GM23338 (cell line): ENCODE measurements at regions not wholly inside any gene's neighbourhood (a gene's known extent, or its start where the extent isn't known, plus 50 kb on each side); places are given as distances from the start of the nearest gene placed in this dataset.

Experiments used
- ATAC-seq: fragments of 200-7000 bp; cut with Tn5 transposase; 3 replicates; pipeline ENCODE4 v1.9.1; 2020
- DNase-seq: peaks from one replicate; pipeline ENCODE4 v3.0.0-alpha.2; 2015; ENCODE audit warnings: low spot score
- H2AFZ ChIP-seq: fragments of 200-600 bp; sonication (generic); 2 replicates; pipeline ENCODE4 v1.8.0; 2016; ENCODE audit warnings: antibody characterized with exemption, mild to moderate bottlenecking, moderate library complexity
- H3F3A ChIP-seq: fragments of 200-600 bp; sonication (generic); replicated peaks from 2 replicates; pipeline ENCODE4 v1.8.0; 2017; ENCODE audit warnings: antibody characterized with exemption, mixed run types, low read depth
- H3K27ac ChIP-seq: fragments of 200-600 bp; sonication (generic); 2 replicates; pipeline ENCODE4 v1.6.1; 2016; ENCODE audit warnings: low read depth
- H3K27me3 ChIP-seq: fragments of 200-600 bp; sonication (generic); 2 replicates; pipeline ENCODE4 v1.8.0; 2016; ENCODE audit warnings: mild to moderate bottlenecking, mixed run types, moderate library complexity; ENCODE audit not compliant: insufficient read depth
- H3K36me3 ChIP-seq: fragments of 200-600 bp; sonication (generic); 2 replicates; pipeline ENCODE4 v1.8.0; 2016; ENCODE audit warnings: mild to moderate bottlenecking; ENCODE audit not compliant: insufficient read depth
- H3K4me1 ChIP-seq: fragments of 200-600 bp; sonication (generic); 2 replicates; pipeline ENCODE4 v1.8.0; 2016; ENCODE audit warnings: mild to moderate bottlenecking, moderate library complexity; ENCODE audit not compliant: insufficient read depth
- H3K4me2 ChIP-seq: fragments of 200-600 bp; sonication (generic); 2 replicates; pipeline ENCODE4 v1.7.1; 2017; ENCODE audit warnings: mixed run types
- H3K4me3 ChIP-seq: fragments of 200-600 bp; sonication (generic); 2 replicates; pipeline ENCODE4 v1.6.1; 2016; ENCODE audit warnings: mixed run types
- H3K79me2 ChIP-seq: fragments of 200-600 bp; sonication (generic); replicated peaks from 2 replicates; pipeline ENCODE4 v1.8.0; 2017; ENCODE audit warnings: mild to moderate bottlenecking; ENCODE audit not compliant: insufficient read depth
- H3K9me2 ChIP-seq: fragments of 200-600 bp; sonication (generic); 2 replicates; pipeline ENCODE4 v1.8.0; 2017; ENCODE audit not compliant: insufficient read depth
- H4K20me1 ChIP-seq: fragments of 200-600 bp; sonication (generic); replicated peaks from 2 replicates; pipeline ENCODE4 v1.8.0; 2017; ENCODE audit warnings: mild to moderate bottlenecking; ENCODE audit not compliant: insufficient read depth
- H3K27ac Mint-ChIP-seq: 2 replicates; pipeline ENCODE4 v1.8.0; 2020; ENCODE audit warnings: inconsistent platforms, mild to moderate bottlenecking, moderate library complexity, mixed read lengths
- H3K27me3 Mint-ChIP-seq: 3 replicates; pipeline ENCODE4 v1.8.0; 2022; ENCODE audit warnings: low read depth, mild to moderate bottlenecking, moderate library complexity, mixed read lengths, inconsistent platforms; ENCODE audit not compliant: insufficient read depth, poor library complexity
- H3K36me3 Mint-ChIP-seq: 3 replicates; pipeline ENCODE4 v1.8.0; 2021; ENCODE audit warnings: low read depth, mild to moderate bottlenecking, inconsistent platforms, moderate library complexity, mixed read lengths
- H3K4me1 Mint-ChIP-seq: 3 replicates; pipeline ENCODE4 v1.8.0; 2020; ENCODE audit warnings: mild to moderate bottlenecking, inconsistent platforms, mixed read lengths
- H3K4me3 Mint-ChIP-seq: 3 replicates; pipeline ENCODE4 v1.8.0; 2021; ENCODE audit warnings: moderate library complexity, mild to moderate bottlenecking, inconsistent platforms, mixed read lengths
- H3K9me3 Mint-ChIP-seq: 3 replicates; pipeline ENCODE4 v1.8.0; 2020; ENCODE audit warnings: moderate library complexity, mild to moderate bottlenecking, inconsistent platforms, mixed read lengths
- CREB1 ChIP-seq: fragments of 250-450 bp; sonication (Bioruptor Pico); IDR thresholded peaks from 2 replicates; pipeline ENCODE4 v1.5.0; 2020; ENCODE audit warnings: low read depth, mild to moderate bottlenecking, moderate library complexity
- EZH2 ChIP-seq: fragments of 200-600 bp; sonication (generic); IDR thresholded peaks from one replicate; pipeline ENCODE4 v1.8.0; 2017; ENCODE audit warnings: antibody characterized with exemption, mild to moderate bottlenecking, low read depth; ENCODE audit not compliant: unreplicated experiment
- EZH2phosphoT487 ChIP-seq: fragments of 200-600 bp; sonication (generic); IDR thresholded peaks from one replicate; pipeline ENCODE4 v1.8.1; 2018; ENCODE audit warnings: antibody characterized with exemption; ENCODE audit not compliant: unreplicated experiment
- NANOG ChIP-seq: IDR thresholded peaks from 2 replicates; pipeline ENCODE4 v1.6.1; 2016; ENCODE audit warnings: antibody characterized with exemption, borderline replicate concordance
- POLR2AphosphoS5 ChIP-seq: IDR thresholded peaks from 2 replicates; pipeline ENCODE4 v1.6.1; 2016; ENCODE audit warnings: antibody characterized with exemption, low read depth
- STAT1 ChIP-seq: IDR thresholded peaks from one replicate; pipeline ENCODE4 v1.6.1; 2016; ENCODE audit warnings: antibody characterized with exemption; ENCODE audit not compliant: unreplicated experiment
- ZNF114 ChIP-seq: fragments of 250-450 bp; sonication (Bioruptor Pico); IDR thresholded peaks from 2 replicates; pipeline ENCODE4 v1.5.0; 2020; ENCODE audit warnings: mild to moderate bottlenecking, moderate library complexity
- ZNF331 ChIP-seq: fragments of 250-450 bp; sonication (Bioruptor Pico); IDR thresholded peaks from 2 replicates; pipeline ENCODE4 v1.5.0; 2020; ENCODE audit warnings: low read depth, mild to moderate bottlenecking, moderate library complexity
- TF ChIP-seq, protein P1 (sequence below): IDR thresholded peaks from one replicate; pipeline ENCODE4 v1.6.1; 2018; ENCODE audit warnings: antibody characterized with exemption; ENCODE audit not compliant: unreplicated experiment
- TF ChIP-seq, protein P2 (sequence below): IDR thresholded peaks from 2 replicates; pipeline ENCODE4 v1.6.1; 2016; ENCODE audit warnings: antibody characterized with exemption
- TF ChIP-seq, protein P3 (sequence below): fragments of 250-450 bp; sonication (Bioruptor Pico); IDR thresholded peaks from 2 replicates; pipeline ENCODE4 v1.5.0; 2020; ENCODE audit warnings: mild to moderate bottlenecking, moderate library complexity

DNA sequence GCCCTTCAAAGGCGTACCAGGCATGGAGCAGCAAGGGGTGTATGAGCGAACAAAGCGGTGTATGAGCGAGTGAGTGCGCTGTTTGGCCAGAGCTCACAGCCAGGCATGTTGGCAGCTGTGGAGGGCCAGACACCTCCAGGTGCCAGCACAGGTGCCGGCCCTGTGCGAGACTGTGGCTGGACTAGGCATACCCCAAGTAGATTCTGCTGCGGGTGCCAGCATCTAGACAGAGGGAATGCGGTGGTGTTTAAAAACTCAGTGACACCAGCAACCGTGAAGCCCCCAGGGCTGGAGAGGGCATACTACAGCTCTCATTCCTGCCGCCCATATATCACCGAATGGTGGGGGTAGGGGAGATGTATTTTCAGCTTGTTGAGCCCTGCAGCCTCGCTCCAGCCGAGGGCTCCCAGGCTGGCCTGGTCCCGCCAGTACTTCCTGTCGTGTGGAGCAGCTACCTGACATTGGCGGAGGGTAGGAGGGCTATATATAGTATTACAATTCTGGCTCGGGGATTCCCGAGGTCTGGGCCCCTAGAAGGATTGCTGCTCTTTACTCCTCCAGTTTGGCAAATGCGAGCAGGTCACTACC is 1829.6 kb upstream of the NUDT12 start:
- Histone ChIP-seq H3K27ac (no peak overlapping the region), H3K9me2 (no peaks in the 10 kb centered on the region), H4K20me1 (no peaks in the 10 kb centered on the region), H3K36me3 (no peaks in the 10 kb centered on the region), H3F3A (no peaks in the 10 kb centered on the region), H2AFZ (no peak overlapping the region), H3K79me2 (no peaks in the 10 kb centered on the region), H3K4me3 (no peak overlapping the region), H3K4me1 (peaks cover 2% of the 10 kb centered on the region), H3K27me3 (no peaks in the 10 kb centered on the region), H3K4me2 (no peak overlapping the region)
- no peaks in the 10 kb centered on the region; the same call in 2 of the 3 replicates for H3K9me3 Mint-ChIP-seq
- H3K4me3 Mint-ChIP-seq: no peak overlapping the region
- DNase-seq: no peak
- H3K36me3 Mint-ChIP-seq: no peaks in the 10 kb centered on the region
- H3K4me1 Mint-ChIP-seq: no peaks in the 10 kb centered on the region
- no peak for TF ChIP-seq EZH2phosphoT487
- TF ChIP-seq NANOG: no peak
- H3K27me3 Mint-ChIP-seq: no peaks in the 10 kb centered on the region
- no peak for ATAC-seq
- no peak overlapping the region for H3K27ac Mint-ChIP-seq

DNA sequence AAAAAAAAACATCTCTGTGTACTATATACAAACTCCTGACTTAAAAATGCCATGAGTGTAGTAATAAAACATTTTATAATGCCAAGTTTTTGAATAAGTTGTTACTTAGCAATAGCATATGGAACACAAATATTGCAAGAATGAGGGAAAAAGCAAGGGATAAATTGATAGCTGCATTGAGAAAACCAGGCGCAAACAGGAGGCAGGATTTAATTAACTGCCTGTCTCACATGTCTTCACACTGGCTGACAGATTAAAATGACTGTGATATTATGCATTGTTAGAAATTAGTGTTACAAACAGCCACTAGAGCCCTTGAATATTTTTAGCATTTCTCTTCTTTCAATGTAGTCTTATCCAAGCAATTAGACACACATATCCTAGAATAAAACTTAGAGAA is 1817.5 kb upstream of the NUDT12 start:
- no peak overlapping the region for H3K27ac Mint-ChIP-seq
- no peak overlapping the region for H3K4me3 ChIP-seq
- H3K4me1 Mint-ChIP-seq: no peaks in the 10 kb centered on the region
- H3K9me2 ChIP-seq: peaks cover 18% of the 10 kb centered on the region
- H4K20me1 ChIP-seq: no peaks in the 10 kb centered on the region
- no peaks in the 10 kb centered on the region for H3K9me3 Mint-ChIP-seq
- ATAC-seq (no peak), DNase-seq (no peak)
- H3K27me3 ChIP-seq: no peaks in the 10 kb centered on the region
- no peak overlapping the region for H3K4me2 ChIP-seq
- H3K27ac ChIP-seq: no peak overlapping the region
- no peaks in the 10 kb centered on the region for H3K36me3 ChIP-seq
- H3K4me1 ChIP-seq: no peaks in the 10 kb centered on the region
- H3K79me2 ChIP-seq: no peaks in the 10 kb centered on the region
- no peaks in the 10 kb centered on the region for H3K36me3 Mint-ChIP-seq
- H3F3A ChIP-seq: no peaks in the 10 kb centered on the region
- no peaks in the 10 kb centered on the region for H3K27me3 Mint-ChIP-seq
- H3K4me3 Mint-ChIP-seq: no peak overlapping the region
- H2AFZ ChIP-seq: no peak overlapping the region
- TF ChIP-seq POLR2AphosphoS5: no peak
- no peak for TF ChIP-seq CREB1 (CRISPR knock-in tag)
- no peak for TF ChIP-seq STAT1
- TF ChIP-seq ZNF331: no peak
- TF ChIP-seq, protein P1, sequence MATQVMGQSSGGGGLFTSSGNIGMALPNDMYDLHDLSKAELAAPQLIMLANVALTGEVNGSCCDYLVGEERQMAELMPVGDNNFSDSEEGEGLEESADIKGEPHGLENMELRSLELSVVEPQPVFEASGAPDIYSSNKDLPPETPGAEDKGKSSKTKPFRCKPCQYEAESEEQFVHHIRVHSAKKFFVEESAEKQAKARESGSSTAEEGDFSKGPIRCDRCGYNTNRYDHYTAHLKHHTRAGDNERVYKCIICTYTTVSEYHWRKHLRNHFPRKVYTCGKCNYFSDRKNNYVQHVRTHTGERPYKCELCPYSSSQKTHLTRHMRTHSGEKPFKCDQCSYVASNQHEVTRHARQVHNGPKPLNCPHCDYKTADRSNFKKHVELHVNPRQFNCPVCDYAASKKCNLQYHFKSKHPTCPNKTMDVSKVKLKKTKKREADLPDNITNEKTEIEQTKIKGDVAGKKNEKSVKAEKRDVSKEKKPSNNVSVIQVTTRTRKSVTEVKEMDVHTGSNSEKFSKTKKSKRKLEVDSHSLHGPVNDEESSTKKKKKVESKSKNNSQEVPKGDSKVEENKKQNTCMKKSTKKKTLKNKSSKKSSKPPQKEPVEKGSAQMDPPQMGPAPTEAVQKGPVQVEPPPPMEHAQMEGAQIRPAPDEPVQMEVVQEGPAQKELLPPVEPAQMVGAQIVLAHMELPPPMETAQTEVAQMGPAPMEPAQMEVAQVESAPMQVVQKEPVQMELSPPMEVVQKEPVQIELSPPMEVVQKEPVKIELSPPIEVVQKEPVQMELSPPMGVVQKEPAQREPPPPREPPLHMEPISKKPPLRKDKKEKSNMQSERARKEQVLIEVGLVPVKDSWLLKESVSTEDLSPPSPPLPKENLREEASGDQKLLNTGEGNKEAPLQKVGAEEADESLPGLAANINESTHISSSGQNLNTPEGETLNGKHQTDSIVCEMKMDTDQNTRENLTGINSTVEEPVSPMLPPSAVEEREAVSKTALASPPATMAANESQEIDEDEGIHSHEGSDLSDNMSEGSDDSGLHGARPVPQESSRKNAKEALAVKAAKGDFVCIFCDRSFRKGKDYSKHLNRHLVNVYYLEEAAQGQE: no peak
- no peak for TF ChIP-seq EZH2
- TF ChIP-seq, protein P2, sequence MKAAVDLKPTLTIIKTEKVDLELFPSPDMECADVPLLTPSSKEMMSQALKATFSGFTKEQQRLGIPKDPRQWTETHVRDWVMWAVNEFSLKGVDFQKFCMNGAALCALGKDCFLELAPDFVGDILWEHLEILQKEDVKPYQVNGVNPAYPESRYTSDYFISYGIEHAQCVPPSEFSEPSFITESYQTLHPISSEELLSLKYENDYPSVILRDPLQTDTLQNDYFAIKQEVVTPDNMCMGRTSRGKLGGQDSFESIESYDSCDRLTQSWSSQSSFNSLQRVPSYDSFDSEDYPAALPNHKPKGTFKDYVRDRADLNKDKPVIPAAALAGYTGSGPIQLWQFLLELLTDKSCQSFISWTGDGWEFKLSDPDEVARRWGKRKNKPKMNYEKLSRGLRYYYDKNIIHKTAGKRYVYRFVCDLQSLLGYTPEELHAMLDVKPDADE: no peak
- TF ChIP-seq NANOG: no peak
- TF ChIP-seq ZNF114 (CRISPR knock-in tag): no peak
- TF ChIP-seq, protein P3, sequence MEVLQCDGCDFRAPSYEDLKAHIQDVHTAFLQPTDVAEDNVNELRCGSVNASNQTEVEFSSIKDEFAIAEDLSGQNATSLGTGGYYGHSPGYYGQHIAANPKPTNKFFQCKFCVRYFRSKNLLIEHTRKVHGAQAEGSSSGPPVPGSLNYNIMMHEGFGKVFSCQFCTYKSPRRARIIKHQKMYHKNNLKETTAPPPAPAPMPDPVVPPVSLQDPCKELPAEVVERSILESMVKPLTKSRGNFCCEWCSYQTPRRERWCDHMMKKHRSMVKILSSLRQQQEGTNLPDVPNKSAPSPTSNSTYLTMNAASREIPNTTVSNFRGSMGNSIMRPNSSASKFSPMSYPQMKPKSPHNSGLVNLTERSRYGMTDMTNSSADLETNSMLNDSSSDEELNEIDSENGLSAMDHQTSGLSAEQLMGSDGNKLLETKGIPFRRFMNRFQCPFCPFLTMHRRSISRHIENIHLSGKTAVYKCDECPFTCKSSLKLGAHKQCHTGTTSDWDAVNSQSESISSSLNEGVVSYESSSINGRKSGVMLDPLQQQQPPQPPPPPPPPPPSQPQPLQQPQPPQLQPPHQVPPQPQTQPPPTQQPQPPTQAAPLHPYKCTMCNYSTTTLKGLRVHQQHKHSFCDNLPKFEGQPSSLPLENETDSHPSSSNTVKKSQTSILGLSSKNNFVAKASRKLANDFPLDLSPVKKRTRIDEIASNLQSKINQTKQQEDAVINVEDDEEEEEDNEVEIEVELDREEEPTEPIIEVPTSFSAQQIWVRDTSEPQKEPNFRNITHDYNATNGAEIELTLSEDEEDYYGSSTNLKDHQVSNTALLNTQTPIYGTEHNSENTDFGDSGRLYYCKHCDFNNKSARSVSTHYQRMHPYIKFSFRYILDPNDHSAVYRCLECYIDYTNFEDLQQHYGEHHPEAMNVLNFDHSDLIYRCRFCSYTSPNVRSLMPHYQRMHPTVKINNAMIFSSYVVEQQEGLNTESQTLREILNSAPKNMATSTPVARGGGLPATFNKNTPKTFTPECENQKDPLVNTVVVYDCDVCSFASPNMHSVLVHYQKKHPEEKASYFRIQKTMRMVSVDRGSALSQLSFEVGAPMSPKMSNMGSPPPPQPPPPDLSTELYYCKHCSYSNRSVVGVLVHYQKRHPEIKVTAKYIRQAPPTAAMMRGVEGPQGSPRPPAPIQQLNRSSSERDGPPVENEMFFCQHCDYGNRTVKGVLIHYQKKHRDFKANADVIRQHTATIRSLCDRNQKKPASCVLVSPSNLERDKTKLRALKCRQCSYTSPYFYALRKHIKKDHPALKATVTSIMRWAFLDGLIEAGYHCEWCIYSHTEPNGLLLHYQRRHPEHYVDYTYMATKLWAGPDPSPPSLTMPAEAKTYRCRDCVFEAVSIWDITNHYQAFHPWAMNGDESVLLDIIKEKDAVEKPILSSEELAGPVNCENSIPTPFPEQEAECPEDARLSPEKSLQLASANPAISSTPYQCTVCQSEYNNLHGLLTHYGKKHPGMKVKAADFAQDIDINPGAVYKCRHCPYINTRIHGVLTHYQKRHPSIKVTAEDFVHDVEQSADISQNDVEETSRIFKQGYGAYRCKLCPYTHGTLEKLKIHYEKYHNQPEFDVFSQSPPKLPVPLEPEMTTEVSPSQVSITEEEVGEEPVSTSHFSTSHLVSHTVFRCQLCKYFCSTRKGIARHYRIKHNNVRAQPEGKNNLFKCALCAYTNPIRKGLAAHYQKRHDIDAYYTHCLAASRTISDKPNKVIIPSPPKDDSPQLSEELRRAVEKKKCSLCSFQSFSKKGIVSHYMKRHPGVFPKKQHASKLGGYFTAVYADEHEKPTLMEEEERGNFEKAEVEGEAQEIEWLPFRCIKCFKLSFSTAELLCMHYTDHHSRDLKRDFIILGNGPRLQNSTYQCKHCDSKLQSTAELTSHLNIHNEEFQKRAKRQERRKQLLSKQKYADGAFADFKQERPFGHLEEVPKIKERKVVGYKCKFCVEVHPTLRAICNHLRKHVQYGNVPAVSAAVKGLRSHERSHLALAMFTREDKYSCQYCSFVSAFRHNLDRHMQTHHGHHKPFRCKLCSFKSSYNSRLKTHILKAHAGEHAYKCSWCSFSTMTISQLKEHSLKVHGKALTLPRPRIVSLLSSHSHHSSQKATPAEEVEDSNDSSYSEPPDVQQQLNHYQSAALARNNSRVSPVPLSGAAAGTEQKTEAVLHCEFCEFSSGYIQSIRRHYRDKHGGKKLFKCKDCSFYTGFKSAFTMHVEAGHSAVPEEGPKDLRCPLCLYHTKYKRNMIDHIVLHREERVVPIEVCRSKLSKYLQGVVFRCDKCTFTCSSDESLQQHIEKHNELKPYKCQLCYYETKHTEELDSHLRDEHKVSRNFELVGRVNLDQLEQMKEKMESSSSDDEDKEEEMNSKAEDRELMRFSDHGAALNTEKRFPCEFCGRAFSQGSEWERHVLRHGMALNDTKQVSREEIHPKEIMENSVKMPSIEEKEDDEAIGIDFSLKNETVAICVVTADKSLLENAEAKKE (CRISPR knock-in tag): no peak
- TF ChIP-seq EZH2phosphoT487: no peak
